GM21447 (cell line): ENCODE measurements at regions not wholly inside any gene's neighbourhood (a gene's known extent, or its start where the extent isn't known, plus 50 kb on each side); places are given as distances from the start of the nearest gene placed in this dataset.
"Not testable (repeated sequence)": the region's sequence is repeated elsewhere in the genome, so short reads cannot be mapped to it uniquely, and the experiment has no call there.

ENCODE experiments used
- ATAC-seq: cut with Tn5 transposase; IDR thresholded peaks from one replicate; pipeline ENCODE4 v1.9.1; 2021; ENCODE audit not compliant: unreplicated experiment

GRCh38 chr9:81370096-81370495 is 319.3 kb downstream of the TLE1 start:
- ATAC-seq = no peak

GRCh38 chr9:81369121-81369520 is 320.2 kb downstream of the TLE1 start:
- ATAC-seq = no peak

GRCh38 chr9:81363916-81364480 is 325.3 kb downstream of the TLE1 start:
- no peak for ATAC-seq

GRCh38 chr9:81361296-81361695 is 328.1 kb downstream of the TLE1 start:
- ATAC-seq = no peak

- no peak for ATAC-seq
Measured at GRCh38 chr9:81351166-81351565, 338.2 kb downstream of the TLE1 start.

DNA sequence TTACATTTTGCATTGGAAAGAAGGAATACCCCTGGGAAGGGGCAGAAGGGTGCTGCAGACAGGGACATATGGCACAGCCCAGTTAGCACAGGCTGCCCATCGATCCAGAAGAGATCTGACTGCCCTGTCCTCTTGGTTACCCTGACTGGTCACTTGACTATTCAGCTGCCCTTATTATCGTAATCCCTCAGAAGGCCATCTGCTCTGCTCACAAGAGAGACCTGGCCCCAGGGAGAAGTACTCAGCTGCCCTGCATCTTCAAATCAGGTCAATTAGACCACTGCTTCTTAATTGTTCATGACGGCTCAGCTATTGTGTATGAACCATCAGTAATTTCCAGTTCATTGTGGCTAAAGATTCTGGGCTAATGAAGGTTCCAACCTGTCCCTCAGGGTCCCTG is 345.0 kb downstream of the TLE1 start:
- ATAC-seq = no peak

GRCh38 chr9:81335879-81336421 is 353.4 kb downstream of the TLE1 start:
- ATAC-seq = no peak

GRCh38 chr9:81321551-81321950 is 367.8 kb downstream of the TLE1 start:
- ATAC-seq = no peak

GRCh38 chr9:81320909-81321482 is 368.4 kb downstream of the TLE1 start:
- ATAC-seq = no peak

- ATAC-seq = no peak
Measured at GRCh38 chr9:81318571-81318970, 370.8 kb downstream of the TLE1 start.

DNA sequence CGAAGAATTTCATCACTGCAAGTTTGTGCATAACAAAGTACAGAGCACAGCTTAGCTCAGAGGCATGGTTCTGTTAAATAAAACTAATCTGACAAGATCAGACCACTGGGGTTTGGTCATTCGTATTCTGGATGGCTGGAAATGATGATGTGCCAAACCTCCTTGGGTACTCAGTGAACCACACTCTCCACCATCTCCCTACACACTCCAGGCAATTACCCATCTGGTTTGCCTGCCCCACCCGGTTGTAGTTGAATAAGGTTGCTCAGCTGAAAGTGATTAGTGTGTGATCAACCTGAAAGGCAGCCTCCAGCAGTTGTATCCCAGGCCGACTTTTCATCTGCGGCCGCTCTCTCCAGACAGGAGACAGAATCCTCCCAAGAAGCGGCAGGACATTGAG is 371.4 kb downstream of the TLE1 start:
- no peak for ATAC-seq

- ATAC-seq = no peak
Measured at GRCh38 chr9:81317223-81317622, 372.1 kb downstream of the TLE1 start.

DNA sequence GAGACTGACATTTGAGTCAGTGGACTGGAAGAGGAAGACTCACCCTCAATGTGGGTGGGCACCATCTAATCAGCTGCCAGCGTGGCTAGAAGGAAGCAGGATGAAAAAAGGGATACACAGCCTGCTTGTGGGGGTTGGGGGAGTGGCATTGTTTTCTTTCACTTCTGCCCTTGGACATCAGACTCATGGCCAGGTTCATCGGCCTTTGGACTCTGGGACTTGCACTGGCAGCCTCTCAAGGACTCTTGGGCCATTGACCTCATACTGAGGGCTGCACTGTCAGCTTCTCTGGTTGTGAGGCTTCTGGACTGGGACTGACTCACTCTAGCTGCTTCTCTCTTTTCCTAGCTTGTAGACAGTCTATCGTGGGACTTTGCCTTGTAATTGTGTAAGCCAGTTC is 374.9 kb downstream of the TLE1 start:
- ATAC-seq = no peak

DNA sequence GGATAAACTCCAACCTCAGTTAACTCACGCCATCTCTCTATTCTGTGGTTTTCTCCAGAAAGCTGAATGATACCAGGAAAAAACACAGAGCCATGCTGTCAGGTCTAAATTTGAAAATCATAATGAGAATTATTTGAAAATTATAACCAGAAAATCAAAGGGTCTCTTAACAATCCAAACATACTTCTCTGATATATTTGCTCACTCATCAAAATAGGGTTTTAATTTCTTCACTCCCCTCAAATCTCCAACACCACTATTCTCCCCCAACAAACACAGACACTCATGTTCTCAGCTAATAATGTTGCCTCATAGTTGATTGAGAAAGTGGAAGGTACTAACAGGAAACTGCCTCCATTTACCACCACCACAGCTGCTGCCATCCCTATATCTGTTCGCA is 375.5 kb downstream of the TLE1 start:
- no peak for ATAC-seq

- no peak for ATAC-seq
Measured at GRCh38 chr9:81312346-81312745, 377.0 kb downstream of the TLE1 start.

GRCh38 chr9:81308404-81308803 is 380.9 kb downstream of the TLE1 start:
- no peak for ATAC-seq

DNA sequence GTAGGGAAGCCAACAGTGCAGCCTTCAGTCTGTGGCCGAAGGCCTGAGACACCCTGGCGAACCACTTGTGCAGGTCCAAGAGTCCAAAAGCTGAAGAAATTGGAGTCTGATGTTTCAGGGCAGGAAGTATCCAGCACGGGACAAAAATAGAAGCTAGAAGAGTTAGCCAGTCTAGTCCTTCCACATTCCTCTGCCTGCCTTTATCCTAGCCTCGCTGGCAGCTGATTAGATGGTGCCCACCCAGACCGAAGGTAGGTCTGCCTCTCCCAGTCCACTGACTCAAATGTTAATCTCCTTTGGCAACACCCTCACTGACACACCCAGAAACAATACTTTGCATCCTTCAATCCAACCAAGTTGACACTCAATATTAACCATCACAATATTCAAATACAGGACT is 381.6 kb downstream of the TLE1 start:
- ATAC-seq = not testable (repeated sequence)

GRCh38 chr9:81305561-81306182 is 383.7 kb downstream of the TLE1 start:
- no peak for ATAC-seq

- no peak for ATAC-seq
Measured at GRCh38 chr9:81303658-81304057, 385.7 kb downstream of the TLE1 start.

GRCh38 chr9:81293651-81294050 is 395.7 kb downstream of the TLE1 start:
- ATAC-seq = no peak

GRCh38 chr9:81292056-81292805 is 397.1 kb downstream of the TLE1 start:
- no peak for ATAC-seq

DNA sequence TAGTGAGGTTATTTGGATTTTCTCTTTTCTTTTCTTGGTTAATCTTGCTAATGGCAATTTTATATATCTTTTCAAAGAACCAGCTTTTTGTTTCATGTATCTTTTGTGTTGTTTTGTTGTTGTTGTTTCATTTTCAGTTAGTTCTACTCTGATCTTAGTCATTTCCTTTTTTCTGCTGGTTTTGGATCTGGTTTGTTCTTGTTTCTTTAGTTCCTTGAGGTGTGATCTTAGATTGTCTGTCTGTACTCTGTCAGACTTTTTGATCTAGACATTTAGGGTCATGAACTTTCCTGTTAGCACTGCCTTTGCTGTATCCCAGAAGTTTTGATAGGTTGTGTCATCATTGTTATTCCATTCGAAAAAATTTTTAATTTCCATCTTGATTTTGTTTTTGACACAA is 399.7 kb downstream of the TLE1 start:
- no peak for ATAC-seq
